Inflammatory macrophage (primary cell): ENCODE measurements at regions not wholly inside any gene's neighbourhood (a gene's known extent, or its start where the extent isn't known, plus 50 kb on each side); places are given as distances from the start of the nearest gene placed in this dataset.

Experiments used
- DNase-seq, 2 donors: peaks; one replicate each; pipeline ENCODE4 v3.0.0-alpha.2; 2020 to 2022

- DNase-seq, result no peak
Measured at GRCh38 chr6:10237298-10238038, 177.4 kb downstream of the TFAP2A start.

GRCh38 chr6:10235344-10235743 lies 179.5 kb downstream of the TFAP2A start:
- no peak for DNase-seq

GRCh38 chr6:10230531-10230930 lies 184.3 kb downstream of the TFAP2A start:
- DNase-seq, result no peak

GRCh38 chr6:10223841-10224240 lies 191.0 kb downstream of the TFAP2A start:
- DNase-seq, result no peak

- DNase-seq, result no peak
Measured at GRCh38 chr6:10221178-10221577, 193.7 kb downstream of the TFAP2A start.

GRCh38 chr6:10219510-10219909 lies 195.4 kb downstream of the TFAP2A start:
- no peak for DNase-seq

- no peak for DNase-seq
Measured at GRCh38 chr6:10217111-10217510, 197.8 kb downstream of the TFAP2A start.

GRCh38 chr6:10215326-10216110 lies 199.4 kb downstream of the TFAP2A start:
- no peak for DNase-seq

GRCh38 chr6:10210052-10210451 lies 204.8 kb downstream of the TFAP2A start:
- DNase-seq, result peak; percentile 5 to 48

- DNase-seq, result peak in 1 of 2 donors; percentile 78
Measured at GRCh38 chr6:10205892-10206291, 209.0 kb downstream of the TFAP2A start.

- no peak for DNase-seq
Measured at GRCh38 chr6:10205120-10205519, 209.8 kb downstream of the TFAP2A start.

- DNase-seq, result no peak
Measured at GRCh38 chr6:10203651-10204050, 211.2 kb downstream of the TFAP2A start.

- no peak for DNase-seq
Measured at GRCh38 chr6:10202581-10202980, 212.3 kb downstream of the TFAP2A start.

GRCh38 chr6:10201606-10202510 lies 213.0 kb downstream of the TFAP2A start:
- no peak for DNase-seq

GRCh38 chr6:10196090-10196489 lies 218.8 kb downstream of the TFAP2A start:
- no peak for DNase-seq

- no peak for DNase-seq
Measured at GRCh38 chr6:10194816-10195672, 219.8 kb downstream of the TFAP2A start.

- DNase-seq, result no peak
Measured at GRCh38 chr6:10193321-10193720, 221.6 kb downstream of the TFAP2A start.

GRCh38 chr6:10190042-10190441 lies 224.8 kb downstream of the TFAP2A start:
- DNase-seq, result no peak

GRCh38 chr6:10184371-10185227 lies 230.3 kb downstream of the TFAP2A start:
- DNase-seq, result no peak

GRCh38 chr6:10180138-10181074 lies 234.5 kb downstream of the TFAP2A start:
- DNase-seq, result no peak
